ENCODE measurements at regions not wholly inside any gene's neighbourhood (a gene's known extent, or its start where the extent isn't known, plus 50 kb on each side); places are given as distances from the start of the nearest gene placed in this dataset.

DNA sequence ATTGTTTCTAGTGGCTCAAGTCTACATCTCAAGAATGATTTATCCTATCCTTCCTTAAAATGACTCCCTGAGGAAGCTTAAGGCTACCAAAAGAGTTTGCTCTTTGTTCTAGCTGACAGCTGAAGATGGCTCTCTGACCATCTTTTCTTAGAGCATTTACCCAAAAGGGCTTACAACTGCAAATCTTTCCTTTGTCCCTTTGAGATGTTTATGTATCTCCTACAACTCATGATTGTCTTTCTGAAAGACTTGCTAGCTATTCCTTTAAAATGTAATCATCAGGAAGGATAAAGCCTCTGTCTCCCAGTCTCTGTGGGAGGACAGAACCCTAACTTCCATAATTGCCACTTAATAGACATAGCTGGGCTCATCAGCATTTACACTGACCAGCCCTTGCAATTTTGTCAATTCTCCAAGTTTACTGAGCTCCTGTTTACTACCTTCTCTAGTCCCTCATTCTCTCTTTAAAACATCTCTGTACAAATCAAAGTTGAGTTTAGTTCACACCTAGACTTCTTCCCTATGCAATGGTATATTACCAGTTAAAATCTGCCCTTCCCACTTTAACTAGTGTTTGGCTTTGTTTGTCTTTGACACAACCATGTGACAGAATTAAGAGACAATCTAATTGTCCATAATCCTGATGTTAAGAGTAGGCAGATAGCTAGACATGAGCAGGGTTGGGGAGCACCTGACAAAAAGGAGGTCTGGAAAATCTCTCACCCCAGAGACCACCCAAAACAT, 188.2 kb downstream of the PTH2R start:
- Histone ChIP-seq H3K9ac (no peak overlapping the region), H3K27ac (no peak overlapping the region), H3K36me3 (ENCODE audit: insufficient read depth) (no peaks in the 10 kb centered on the region), H3K27me3 (ENCODE audit: insufficient read depth, low read depth) (no peaks in the 10 kb centered on the region), H3K79me2 (ENCODE audit: insufficient read depth, low read depth) (no peaks in the 10 kb centered on the region), H4K20me1 (ENCODE audit: insufficient read depth) (no peaks in the 10 kb centered on the region), H3K4me2 (no peak overlapping the region), H2AFZ (ENCODE audit: low read depth) (no peak overlapping the region), H3K4me1 (ENCODE audit: low read depth, poor library complexity, severe bottlenecking) (no peaks in the 10 kb centered on the region), H3K4me3 (IDR thresholded peaks at IDR 0.05; ENCODE audit: insufficient read depth, low read depth, low read length) (no peak overlapping the region)
- TF ChIP-seq, protein P1, sequence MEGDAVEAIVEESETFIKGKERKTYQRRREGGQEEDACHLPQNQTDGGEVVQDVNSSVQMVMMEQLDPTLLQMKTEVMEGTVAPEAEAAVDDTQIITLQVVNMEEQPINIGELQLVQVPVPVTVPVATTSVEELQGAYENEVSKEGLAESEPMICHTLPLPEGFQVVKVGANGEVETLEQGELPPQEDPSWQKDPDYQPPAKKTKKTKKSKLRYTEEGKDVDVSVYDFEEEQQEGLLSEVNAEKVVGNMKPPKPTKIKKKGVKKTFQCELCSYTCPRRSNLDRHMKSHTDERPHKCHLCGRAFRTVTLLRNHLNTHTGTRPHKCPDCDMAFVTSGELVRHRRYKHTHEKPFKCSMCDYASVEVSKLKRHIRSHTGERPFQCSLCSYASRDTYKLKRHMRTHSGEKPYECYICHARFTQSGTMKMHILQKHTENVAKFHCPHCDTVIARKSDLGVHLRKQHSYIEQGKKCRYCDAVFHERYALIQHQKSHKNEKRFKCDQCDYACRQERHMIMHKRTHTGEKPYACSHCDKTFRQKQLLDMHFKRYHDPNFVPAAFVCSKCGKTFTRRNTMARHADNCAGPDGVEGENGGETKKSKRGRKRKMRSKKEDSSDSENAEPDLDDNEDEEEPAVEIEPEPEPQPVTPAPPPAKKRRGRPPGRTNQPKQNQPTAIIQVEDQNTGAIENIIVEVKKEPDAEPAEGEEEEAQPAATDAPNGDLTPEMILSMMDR (conservative IDR thresholded peaks at IDR 0.05; ENCODE audit: low read depth, low read length) = no peak

DNA sequence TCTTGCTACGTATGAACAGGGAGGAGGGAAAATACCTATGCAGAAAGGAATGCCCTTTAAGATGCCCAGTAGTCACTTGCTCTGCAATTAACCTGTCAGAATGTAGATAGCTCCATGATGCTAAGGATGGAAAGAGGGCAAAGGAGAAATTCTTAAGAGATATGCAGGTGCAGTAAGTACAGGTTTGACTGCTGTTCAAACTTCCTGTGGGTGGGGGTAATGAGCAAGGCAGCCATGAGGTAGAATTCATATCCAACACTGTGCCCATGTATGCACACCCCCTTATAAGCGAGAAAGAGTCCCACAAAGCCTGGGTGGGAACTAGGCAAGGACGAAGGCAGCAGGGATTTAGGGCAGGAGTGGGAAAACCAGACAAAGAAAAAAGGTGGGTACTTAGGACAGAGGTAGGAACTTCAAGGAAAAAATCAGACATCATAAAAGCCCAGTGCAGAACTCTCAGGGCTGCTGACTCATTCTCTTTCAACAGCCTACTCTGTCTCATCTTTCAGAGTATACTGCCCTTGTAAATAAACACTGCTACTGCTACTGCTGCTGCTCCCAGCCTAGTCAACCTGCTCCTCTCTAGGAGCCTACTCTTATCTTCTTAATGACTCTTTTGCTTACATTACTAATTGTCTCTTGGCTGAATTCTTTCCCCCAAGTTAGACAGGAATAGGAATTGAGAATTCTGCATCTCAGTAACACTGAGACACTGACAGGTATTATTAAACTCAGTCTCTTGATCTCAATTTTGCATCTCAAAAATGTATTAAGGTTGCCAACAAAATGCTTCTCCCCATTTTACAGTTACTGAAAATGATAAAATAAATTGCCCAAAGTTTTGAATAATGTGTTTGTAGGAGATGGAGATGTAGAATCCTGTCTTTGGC, 189.0 kb downstream of the PTH2R start:
- H3K4me3 ChIP-seq (IDR thresholded peaks at IDR 0.05; ENCODE audit: insufficient read depth, low read depth, low read length) = no peak overlapping the region
- no peaks in the 10 kb centered on the region for H3K27me3 ChIP-seq (ENCODE audit: insufficient read depth, low read depth)
- no peaks in the 10 kb centered on the region for H3K36me3 ChIP-seq (ENCODE audit: insufficient read depth)
- H3K9ac ChIP-seq = no peak overlapping the region
- no peak overlapping the region for H3K4me2 ChIP-seq
- H3K4me1 ChIP-seq (ENCODE audit: low read depth, poor library complexity, severe bottlenecking) = no peaks in the 10 kb centered on the region
- TF ChIP-seq, protein P1 (conservative IDR thresholded peaks at IDR 0.05; ENCODE audit: low read depth, low read length) = no peak
- H2AFZ ChIP-seq (ENCODE audit: low read depth) = no peak overlapping the region; the same call in 1 of the 2 replicates
- H4K20me1 ChIP-seq (ENCODE audit: insufficient read depth) = no peaks in the 10 kb centered on the region
- H3K79me2 ChIP-seq (ENCODE audit: insufficient read depth, low read depth) = no peaks in the 10 kb centered on the region
- no peak overlapping the region; the same call in 1 of the 2 replicates for H3K27ac ChIP-seq

DNA sequence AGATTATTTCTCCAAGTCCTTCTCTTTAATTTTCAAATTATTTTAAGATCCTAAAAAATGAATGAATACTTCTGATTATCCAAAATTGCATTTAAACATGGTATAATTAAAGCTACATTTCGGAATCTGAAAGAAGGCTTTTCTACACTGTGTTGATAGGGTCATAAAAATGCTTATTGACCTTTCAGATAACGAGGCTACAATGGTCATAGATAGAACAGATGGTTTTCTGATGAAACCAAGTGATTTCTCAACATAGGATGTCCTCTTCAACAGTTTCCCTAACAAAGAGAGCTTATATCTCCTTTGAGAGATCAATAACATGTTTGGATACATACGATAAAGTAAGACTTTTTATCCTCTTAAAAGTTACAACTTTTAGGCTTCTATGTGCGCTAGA, 201.1 kb downstream of the PTH2R start:
- H3K27ac ChIP-seq = no peak overlapping the region
- H3K79me2 ChIP-seq (ENCODE audit: insufficient read depth, low read depth) = no peaks in the 10 kb centered on the region
- no peaks in the 10 kb centered on the region for H3K4me1 ChIP-seq (ENCODE audit: low read depth, poor library complexity, severe bottlenecking)
- H3K36me3 ChIP-seq (ENCODE audit: insufficient read depth) = no peaks in the 10 kb centered on the region
- H2AFZ ChIP-seq (ENCODE audit: low read depth) = no peak overlapping the region
- H4K20me1 ChIP-seq (ENCODE audit: insufficient read depth) = no peaks in the 10 kb centered on the region
- no peaks in the 10 kb centered on the region for H3K27me3 ChIP-seq (ENCODE audit: insufficient read depth, low read depth)
- TF ChIP-seq, protein P1 (conservative IDR thresholded peaks at IDR 0.05; ENCODE audit: low read depth, low read length) = no peak
- H3K4me3 ChIP-seq (IDR thresholded peaks at IDR 0.05; ENCODE audit: insufficient read depth, low read depth, low read length) = no peak overlapping the region
- H3K9ac ChIP-seq = no peak overlapping the region
- no peak overlapping the region for H3K4me2 ChIP-seq

DNA sequence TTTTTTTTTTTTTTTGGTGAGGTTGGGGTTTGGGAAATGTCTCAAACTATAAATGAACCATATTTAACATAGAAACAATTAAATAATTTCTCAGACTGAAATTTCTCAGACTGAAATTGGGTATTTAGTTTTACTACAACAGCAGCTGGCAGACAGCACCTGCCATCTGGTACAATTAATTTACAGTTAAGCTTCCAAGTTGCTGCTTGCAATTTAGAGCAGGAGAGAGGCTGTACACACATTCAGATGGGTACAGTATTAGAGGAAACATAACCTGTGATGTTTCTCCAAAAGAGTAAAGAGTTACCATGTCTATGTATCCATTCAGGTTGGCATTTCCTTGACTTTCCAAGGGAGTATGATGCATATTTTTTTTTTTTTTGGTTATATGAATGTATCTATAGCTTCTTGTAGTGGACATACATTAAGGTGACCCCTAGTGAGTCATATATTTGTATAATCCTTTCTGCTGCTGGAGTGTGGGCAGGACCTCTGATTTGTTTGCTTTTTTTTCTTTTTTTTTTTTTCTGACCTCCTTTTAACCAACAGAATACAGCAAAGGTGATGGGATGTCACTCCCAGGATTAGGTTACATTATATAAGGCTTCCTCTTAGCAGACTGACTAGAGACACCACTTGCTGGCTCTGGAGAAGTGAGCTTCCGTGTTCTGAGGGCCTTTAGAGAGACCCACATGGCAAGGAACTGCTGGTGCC, 201.7 kb downstream of the PTH2R start:
- H3K4me1 ChIP-seq (ENCODE audit: low read depth, poor library complexity, severe bottlenecking) = no peaks in the 10 kb centered on the region
- H3K27ac ChIP-seq = no peak overlapping the region
- no peaks in the 10 kb centered on the region for H4K20me1 ChIP-seq (ENCODE audit: insufficient read depth)
- H3K4me3 ChIP-seq (IDR thresholded peaks at IDR 0.05; ENCODE audit: insufficient read depth, low read depth, low read length) = no peak overlapping the region
- no peak overlapping the region for H3K9ac ChIP-seq
- no peaks in the 10 kb centered on the region for H3K27me3 ChIP-seq (ENCODE audit: insufficient read depth, low read depth)
- TF ChIP-seq, protein P1 (conservative IDR thresholded peaks at IDR 0.05; ENCODE audit: low read depth, low read length) = no peak
- H2AFZ ChIP-seq (ENCODE audit: low read depth) = no peak overlapping the region
- no peaks in the 10 kb centered on the region for H3K36me3 ChIP-seq (ENCODE audit: insufficient read depth)
- no peak overlapping the region for H3K4me2 ChIP-seq
- H3K79me2 ChIP-seq (ENCODE audit: insufficient read depth, low read depth) = no peaks in the 10 kb centered on the region
